HG02588 (cell line): ENCODE measurements at regions not wholly inside any gene's neighbourhood (a gene's known extent, or its start where the extent isn't known, plus 50 kb on each side); places are given as distances from the start of the nearest gene placed in this dataset.
"Not testable (repeated sequence)": the region's sequence is repeated elsewhere in the genome, so short reads cannot be mapped to it uniquely, and the experiment has no call there.

Experiments
- ATAC-seq: cut with Tn5 transposase; IDR thresholded peaks from one replicate; pipeline ENCODE4 v1.9.1; 2021; ENCODE audit warnings: mild to moderate bottlenecking, moderate library complexity; ENCODE audit not compliant: unreplicated experiment

DNA sequence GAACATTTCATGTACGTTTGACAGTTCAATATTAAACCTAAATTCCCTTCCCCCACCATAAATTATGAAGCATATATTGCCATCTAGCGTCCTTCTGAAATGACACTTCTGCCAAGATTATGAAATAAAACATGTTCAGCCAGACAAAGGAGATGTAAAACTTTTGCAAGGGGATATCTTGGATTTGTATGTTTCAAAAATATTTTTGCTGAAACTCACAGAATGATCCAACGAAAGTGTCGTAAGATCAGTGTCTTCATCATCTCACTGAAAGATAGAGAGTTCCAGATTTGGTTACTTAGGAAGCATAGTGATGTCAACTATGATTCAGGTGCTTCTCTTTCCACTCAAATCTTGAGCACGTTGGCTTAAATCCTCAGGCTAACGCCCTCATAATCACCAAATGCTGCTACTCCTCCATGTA lies 904.3 kb downstream of the XPNPEP1 start:
- no peak for ATAC-seq

DNA sequence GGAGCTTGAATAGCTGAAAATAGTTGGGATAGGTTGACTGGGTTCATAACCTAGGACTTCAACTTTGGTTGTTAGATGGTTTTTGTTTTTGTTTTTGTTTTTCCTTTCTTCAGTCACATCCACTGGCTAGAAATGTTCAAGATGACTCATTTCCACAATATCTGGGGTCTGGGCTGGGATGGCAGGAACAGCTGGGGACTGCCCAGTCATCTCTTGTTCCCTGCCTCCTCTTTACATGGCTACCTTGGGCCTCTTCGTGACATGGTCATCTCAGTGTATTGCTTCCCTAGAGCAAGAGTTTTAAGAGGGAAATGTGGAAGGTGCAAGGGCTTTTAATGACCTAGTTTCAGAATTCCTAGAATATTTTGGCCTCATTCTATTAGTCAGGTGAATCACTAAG lies 915.8 kb downstream of the XPNPEP1 start:
- ATAC-seq, result no peak

DNA sequence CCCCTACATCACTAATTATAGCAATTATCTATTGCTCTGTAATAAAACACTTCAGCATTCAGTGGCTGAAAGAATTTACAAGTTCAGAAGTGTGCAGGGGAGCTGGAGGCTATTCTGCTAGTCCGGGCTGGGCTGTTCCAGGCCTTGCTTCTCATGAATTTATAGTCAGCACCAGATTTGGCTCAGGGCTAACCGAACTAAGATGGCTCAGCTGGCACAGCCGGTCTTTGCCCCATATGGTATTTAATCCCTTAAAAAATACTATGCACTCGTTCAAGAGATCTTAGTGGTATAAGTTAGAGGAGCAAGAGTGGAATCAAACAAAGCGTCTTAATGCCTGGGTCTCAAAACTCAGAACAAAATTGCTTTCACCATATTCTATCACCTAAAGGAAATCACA lies 932.9 kb downstream of the XPNPEP1 start:
- ATAC-seq, result no peak

DNA sequence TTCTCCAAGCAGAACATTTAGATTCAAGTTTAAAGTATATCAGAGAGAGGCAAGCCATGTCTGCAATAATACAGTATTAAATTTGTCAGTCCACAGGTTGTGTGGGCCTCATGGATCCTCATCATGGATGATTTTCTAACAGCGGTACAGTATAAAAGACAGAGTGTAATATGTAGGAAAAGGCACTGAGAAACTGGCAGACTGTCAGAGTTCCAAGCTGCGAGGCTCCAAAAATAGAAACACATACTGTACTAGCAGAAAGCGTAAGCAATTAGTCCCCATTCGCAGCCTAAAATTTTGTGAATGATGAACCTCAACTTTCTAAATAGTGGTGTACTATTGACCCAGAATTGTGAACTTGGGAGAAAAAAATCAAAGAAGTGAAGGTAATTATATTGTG lies 933.3 kb downstream of the XPNPEP1 start:
- ATAC-seq, result no peak

- ATAC-seq, result no peak
Observed at GRCh38 chr10:108982159-108982558, 941.2 kb downstream of the XPNPEP1 start.

GRCh38 chr10:108980869-108981268 lies 942.4 kb downstream of the XPNPEP1 start:
- ATAC-seq, result no peak

- ATAC-seq, result no peak
Observed at GRCh38 chr10:108975459-108976058, 947.8 kb downstream of the XPNPEP1 start.

- no peak for ATAC-seq
Observed at GRCh38 chr10:108970016-108970415, 953.3 kb downstream of the XPNPEP1 start.

DNA sequence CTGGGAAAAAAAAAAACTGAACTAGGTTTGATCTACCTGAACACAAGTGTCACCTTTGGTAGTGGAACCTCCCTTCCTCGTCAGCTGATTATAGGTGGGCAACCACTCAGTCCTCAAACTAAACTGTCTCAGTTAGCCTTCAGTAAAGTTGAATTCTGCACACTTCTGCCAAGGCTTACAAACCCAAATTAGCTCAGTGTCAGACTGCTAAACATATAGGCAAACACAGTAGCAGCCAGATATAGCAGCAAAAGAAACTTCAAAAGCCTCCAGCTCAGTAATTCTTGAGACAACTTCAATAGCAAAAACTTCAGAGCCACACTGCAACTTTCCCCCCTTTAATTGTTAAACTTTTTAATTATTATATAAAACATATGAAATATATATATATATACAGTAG lies 956.9 kb downstream of the XPNPEP1 start:
- ATAC-seq, result no peak

- no peak for ATAC-seq
Observed at GRCh38 chr10:108966005-108966404, 957.3 kb downstream of the XPNPEP1 start.

GRCh38 chr10:108962172-108962571 lies 961.1 kb downstream of the XPNPEP1 start:
- ATAC-seq, result no peak

- ATAC-seq, result no peak
Observed at GRCh38 chr10:108957681-108958080, 965.6 kb downstream of the XPNPEP1 start.

DNA sequence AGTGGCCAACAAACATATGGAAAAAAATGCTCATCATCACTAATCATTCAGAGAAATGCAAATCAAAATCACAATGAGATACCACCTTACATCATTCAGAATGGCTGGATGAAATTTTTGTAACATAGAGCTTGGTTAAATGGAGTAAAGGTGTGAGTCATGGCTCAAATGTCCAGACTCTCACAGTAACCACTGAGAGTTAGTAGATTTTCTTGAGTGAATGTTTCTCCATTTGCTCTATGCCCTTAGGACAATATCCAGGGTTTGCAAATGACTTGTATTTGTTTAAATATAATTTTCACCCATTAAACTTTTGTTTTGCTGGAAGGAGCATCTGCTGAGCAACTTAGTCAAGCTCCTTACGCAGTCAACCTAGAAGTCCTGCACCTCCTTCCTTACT lies 967.2 kb downstream of the XPNPEP1 start:
- ATAC-seq, result no peak

DNA sequence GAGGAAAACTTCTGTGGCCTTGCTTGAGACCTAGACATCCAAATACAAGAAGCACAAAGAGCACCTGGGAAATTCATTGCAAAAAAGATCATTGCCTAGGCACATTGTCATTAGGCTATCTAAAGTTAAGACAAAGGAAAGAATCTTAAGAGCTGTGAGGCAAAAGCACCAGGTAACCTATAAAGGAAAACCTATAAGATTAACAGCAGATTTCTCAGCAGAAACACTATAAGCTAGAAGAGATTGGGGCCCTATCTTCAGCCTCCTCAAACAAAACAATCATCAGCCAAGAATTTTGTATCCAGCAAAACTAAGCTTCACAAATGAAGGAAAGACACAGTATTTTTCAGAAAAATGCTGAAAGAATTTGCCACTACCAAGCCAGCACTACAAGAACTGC lies 1003.3 kb downstream of the XPNPEP1 start:
- ATAC-seq, result not testable (repeated sequence)

- ATAC-seq, result no peak
Observed at GRCh38 chr10:108913300-108913699, 1010.0 kb downstream of the XPNPEP1 start.

DNA sequence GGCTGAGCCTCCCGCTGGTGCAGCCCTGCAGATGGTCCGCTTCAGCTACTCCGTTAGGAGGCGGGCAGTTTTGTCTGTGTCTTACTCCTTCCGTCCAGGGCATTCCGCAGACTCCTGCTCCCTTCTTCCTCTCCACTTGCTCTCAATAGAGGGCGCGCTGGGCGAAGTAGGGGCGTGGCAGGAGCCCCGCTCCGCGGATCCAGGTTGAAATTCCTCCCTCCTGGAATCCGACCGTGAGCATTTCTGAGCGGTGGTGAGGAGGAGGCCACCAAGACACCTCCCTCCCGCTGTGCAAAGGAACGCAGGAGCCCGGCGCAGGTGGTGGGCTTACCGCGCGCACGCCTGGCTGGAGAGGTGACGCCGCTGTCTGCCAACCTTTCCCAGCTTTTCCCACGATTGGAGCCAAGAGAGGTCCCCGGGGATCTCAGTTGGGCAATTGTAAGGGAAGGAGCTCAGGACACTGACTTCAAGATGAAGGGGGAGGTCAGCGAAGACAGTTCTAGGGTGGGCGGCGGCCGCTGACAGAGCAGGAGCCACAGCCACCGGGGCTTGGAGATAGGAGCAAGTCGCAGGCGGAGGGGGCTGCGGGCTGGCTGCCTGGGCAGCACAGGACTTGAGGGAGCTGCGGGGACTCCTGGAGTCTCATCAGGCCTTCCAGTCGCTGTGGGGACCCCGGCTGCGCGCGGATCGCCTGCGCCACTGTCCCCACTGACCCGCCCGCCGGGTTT lies 1011.3 kb downstream of the XPNPEP1 start:
- ATAC-seq, result no peak

- ATAC-seq, result no peak
Observed at GRCh38 chr10:108908096-108908495, 1015.2 kb downstream of the XPNPEP1 start.

GRCh38 chr10:108905821-108906220 lies 1017.5 kb downstream of the XPNPEP1 start:
- ATAC-seq, result no peak

GRCh38 chr10:108905171-108905570 lies 1018.1 kb downstream of the XPNPEP1 start:
- no peak for ATAC-seq

- ATAC-seq, result no peak
Observed at GRCh38 chr10:108904163-108904838, 1019.0 kb downstream of the XPNPEP1 start.

DNA sequence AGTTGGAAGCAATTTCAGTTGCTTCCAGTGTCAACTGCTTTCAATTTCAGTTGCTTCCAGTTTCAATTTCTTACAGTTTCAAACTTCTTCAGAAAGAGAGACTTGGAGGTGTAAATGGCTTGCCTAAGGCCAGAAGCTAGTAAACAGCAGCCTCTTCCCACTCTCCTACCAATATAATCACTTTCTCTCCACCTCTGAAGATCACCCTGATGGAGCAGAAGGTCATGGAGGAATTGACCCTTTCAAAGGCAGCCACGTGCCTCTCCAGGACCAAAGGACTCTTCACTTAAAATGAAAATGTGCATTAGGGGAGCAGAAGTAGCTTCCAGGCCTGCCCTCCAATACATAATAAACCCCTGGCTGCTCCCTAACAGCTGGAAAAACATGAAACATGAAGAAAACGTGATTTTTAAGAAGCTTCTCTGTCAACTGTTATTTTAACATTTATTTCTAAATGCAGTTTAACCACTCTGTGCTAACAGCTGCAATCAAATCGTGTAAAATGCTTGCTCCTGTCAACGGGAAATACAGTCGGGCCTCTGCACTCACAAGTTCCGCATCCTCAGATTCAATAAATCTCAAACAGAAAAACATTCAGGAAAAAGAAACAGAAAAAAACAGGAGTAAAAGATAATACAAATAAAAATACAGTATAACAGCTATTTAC lies 1020.6 kb downstream of the XPNPEP1 start:
- peak; percentile 54 for ATAC-seq
